Astrocyte of the spinal cord (primary cell): ENCODE measurements at regions not wholly inside any gene's neighbourhood (a gene's known extent, or its start where the extent isn't known, plus 50 kb on each side); places are given as distances from the start of the nearest gene placed in this dataset.

Source experiments
- DNase-seq: peaks from one replicate; pipeline ENCODE4 v3.0.0; 2011; ENCODE audit warnings: low read depth, low spot score
- H3K4me3 ChIP-seq: 2 replicates; pipeline ENCODE4 v1.5.1; 2011; ENCODE audit warnings: low read depth, mild to moderate bottlenecking, low read length, moderate library complexity
- in situ Hi-C: cut with HindIII; loops from 2 replicates; pipeline ENCODE4 v1.10.0; 2017; ENCODE audit warnings: low sequenced_read_pairs
- TF ChIP-seq, protein P1 (sequence below): IDR thresholded peaks from 2 replicates; pipeline ENCODE4 v1.5.1; 2012; ENCODE audit warnings: low read depth, mild to moderate bottlenecking, low read length, inconsistent platforms

DNA sequence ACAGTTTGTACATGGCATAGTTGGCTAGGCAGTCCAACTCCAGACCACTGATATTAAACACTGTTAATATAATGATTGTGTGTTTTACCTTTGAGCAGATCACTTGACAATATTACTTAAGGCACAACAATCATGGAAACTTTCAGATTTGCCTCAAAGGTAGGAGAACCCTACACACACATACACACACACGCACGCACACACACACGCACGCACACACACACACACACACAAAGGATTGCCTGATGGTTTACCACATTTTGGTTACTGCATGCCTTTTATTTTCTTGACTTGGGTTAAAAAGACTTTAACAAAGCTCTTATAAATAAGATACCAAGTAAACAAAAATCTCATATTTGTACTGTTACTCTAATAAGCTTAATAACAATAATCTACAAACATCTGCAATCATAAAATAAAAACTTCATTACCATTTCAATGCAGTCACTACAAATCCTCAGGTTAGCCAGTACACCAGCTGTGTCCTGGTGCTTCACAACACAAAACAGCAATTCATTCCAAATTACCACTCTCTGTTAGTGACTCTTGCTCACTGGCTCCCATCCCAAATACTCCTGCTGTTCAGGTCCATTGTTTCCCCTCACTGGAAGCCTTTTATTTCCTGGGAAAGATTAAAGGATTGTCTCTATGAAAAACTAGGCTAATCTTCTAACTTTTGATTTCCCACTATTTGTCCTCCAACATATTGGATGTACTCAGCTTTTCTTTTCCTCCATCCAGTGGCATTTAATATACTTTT is 175.2 kb upstream of the ATP2B1 start:
- TF ChIP-seq, protein P1, sequence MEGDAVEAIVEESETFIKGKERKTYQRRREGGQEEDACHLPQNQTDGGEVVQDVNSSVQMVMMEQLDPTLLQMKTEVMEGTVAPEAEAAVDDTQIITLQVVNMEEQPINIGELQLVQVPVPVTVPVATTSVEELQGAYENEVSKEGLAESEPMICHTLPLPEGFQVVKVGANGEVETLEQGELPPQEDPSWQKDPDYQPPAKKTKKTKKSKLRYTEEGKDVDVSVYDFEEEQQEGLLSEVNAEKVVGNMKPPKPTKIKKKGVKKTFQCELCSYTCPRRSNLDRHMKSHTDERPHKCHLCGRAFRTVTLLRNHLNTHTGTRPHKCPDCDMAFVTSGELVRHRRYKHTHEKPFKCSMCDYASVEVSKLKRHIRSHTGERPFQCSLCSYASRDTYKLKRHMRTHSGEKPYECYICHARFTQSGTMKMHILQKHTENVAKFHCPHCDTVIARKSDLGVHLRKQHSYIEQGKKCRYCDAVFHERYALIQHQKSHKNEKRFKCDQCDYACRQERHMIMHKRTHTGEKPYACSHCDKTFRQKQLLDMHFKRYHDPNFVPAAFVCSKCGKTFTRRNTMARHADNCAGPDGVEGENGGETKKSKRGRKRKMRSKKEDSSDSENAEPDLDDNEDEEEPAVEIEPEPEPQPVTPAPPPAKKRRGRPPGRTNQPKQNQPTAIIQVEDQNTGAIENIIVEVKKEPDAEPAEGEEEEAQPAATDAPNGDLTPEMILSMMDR = no peak
- H3K4me3 ChIP-seq = no peak overlapping the region
- peak; percentile 70 for DNase-seq
- in situ Hi-C loops = no loop called here

- TF ChIP-seq, protein P1 = no peak
- in situ Hi-C loops = no loop called here
- no peak for DNase-seq
- H3K4me3 ChIP-seq = no peak overlapping the region
These were observed 174.2 kb upstream of the ATP2B1 start for GRCh38 chr12:89882792-89883191.

- TF ChIP-seq, protein P1 = no peak
- no peak overlapping the region for H3K4me3 ChIP-seq
- in situ Hi-C loops = no loop called here
- DNase-seq = peak; percentile 32
These were observed 173.4 kb upstream of the ATP2B1 start for GRCh38 chr12:89882050-89882449.

- no peak overlapping the region for H3K4me3 ChIP-seq
- no peak for DNase-seq
- in situ Hi-C loops = no loop called here
- TF ChIP-seq, protein P1 = no peak
These were observed 172.2 kb upstream of the ATP2B1 start for GRCh38 chr12:89880690-89881350.

DNA sequence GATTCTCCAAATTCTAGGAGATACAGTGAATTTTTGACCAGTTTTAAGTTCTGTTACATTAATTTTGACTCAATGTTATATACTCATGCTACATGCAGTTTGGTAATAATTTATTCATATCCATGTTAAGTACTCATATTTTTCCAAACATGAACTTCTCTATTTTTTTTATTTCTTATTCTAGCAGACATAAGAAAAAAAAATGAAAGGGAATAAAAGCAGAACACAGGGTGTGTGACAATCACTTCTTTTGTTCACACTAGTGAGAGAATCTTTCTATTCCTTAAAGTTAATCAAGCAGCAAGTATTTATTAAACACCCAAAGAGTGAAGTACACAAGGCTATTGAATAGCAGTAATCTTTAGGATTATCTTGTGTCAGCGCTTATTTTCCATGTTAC is 171.1 kb upstream of the ATP2B1 start:
- TF ChIP-seq, protein P1 = no peak
- in situ Hi-C loops = no loop called here
- no peak overlapping the region for H3K4me3 ChIP-seq
- no peak for DNase-seq

DNA sequence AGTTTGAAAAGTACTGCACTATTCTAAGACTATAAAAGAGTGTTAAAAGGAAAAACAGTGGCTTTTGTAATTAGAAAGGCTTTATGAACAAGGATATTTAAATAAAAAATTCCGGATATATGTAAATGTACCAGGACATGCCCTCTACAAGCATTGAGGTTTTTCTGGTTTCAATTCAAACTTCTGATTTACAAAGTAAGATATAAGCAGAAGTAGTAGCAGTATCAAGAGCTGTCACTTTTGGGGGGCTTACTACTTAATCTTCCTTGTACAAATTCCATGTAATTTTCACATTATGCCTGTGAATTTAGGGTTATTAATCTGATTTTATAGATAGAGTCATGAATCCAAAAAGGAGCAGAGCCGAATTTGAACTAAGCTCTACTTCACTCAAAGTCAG is 170.3 kb upstream of the ATP2B1 start:
- in situ Hi-C loops = no loop called here
- DNase-seq = no peak
- no peak overlapping the region for H3K4me3 ChIP-seq
- TF ChIP-seq, protein P1 = no peak
